SK-N-MC (cell line): ENCODE measurements at regions not wholly inside any gene's neighbourhood (a gene's known extent, or its start where the extent isn't known, plus 50 kb on each side); places are given as distances from the start of the nearest gene placed in this dataset.
"Not testable (repeated sequence)": the region's sequence is repeated elsewhere in the genome, so short reads cannot be mapped to it uniquely, and the experiment has no call there.

Source experiments
- DNase-seq: peaks from one replicate; pipeline ENCODE4 v3.0.0-alpha.2; 2011; ENCODE audit warnings: low read depth, low spot score
- H3K27ac ChIP-seq: fragments of 200-600 bp; sonication (generic); 2 replicates; pipeline ENCODE4 v1.5.1; 2016; ENCODE audit warnings: mixed run types
- H3K36me3 ChIP-seq: fragments of 200-600 bp; sonication (generic); 2 replicates; pipeline ENCODE4 v1.6.1; 2017; ENCODE audit warnings: antibody characterized with exemption, low read length, mixed read lengths; ENCODE audit not compliant: insufficient read depth
- H3K4me3 ChIP-seq: fragments of 200-600 bp; sonication (generic); 2 replicates; pipeline ENCODE4 v1.5.1; 2016
- H3K9ac ChIP-seq: fragments of 200-600 bp; sonication (generic); 2 replicates; pipeline ENCODE4 v1.8.0; 2017; ENCODE audit warnings: mixed run types, mixed read lengths; ENCODE audit not compliant: insufficient read length
- H3K9me3 ChIP-seq: fragments of 200-600 bp; sonication (generic); 2 replicates; pipeline ENCODE4 v1.6.1; 2017; ENCODE audit warnings: low read depth, mild to moderate bottlenecking, antibody characterized with exemption, low read length, moderate library complexity, mixed read lengths
- EZH2 ChIP-seq: fragments of 200-600 bp; sonication (generic); IDR thresholded peaks from one replicate; pipeline ENCODE4 v1.6.1; 2017; ENCODE audit warnings: antibody characterized with exemption
- FOXP2 ChIP-seq: optimal IDR thresholded peaks from 2 replicates; pipeline ENCODE3; 2011; ENCODE audit warnings: mild to moderate bottlenecking, moderate library complexity; ENCODE audit not compliant: insufficient read depth; ENCODE audit errors: extremely low read length, control extremely low read depth
- POLR2AphosphoS5 ChIP-seq: IDR thresholded peaks from 2 replicates; pipeline ENCODE4 v1.6.1; 2012; ENCODE audit warnings: mild to moderate bottlenecking, low read depth, low read length, borderline replicate concordance

GRCh38 chr16:27634779-27635178, 84.8 kb downstream of the KATNIP start:
- H3K4me3 ChIP-seq: no peak overlapping the region
- no peak overlapping the region for H3K9ac ChIP-seq
- TF ChIP-seq EZH2 (no peak), FOXP2 (no peak)
- H3K36me3 ChIP-seq: no peaks in the 10 kb centered on the region
- no peak overlapping the region for H3K27ac ChIP-seq
- no peaks in the 10 kb centered on the region for H3K9me3 ChIP-seq
- DNase-seq: no peak

- H3K36me3 ChIP-seq: no peaks in the 10 kb centered on the region
- H3K9ac ChIP-seq: no peak overlapping the region
- H3K27ac ChIP-seq: no peak overlapping the region
- H3K4me3 ChIP-seq: no peak overlapping the region
- DNase-seq: no peak
- no peaks in the 10 kb centered on the region for H3K9me3 ChIP-seq
- TF ChIP-seq FOXP2: no peak
- no peak for TF ChIP-seq POLR2AphosphoS5
- no peak for TF ChIP-seq EZH2
Measured at GRCh38 chr16:27636453-27637240, 86.7 kb downstream of the KATNIP start.

- no peak overlapping the region for H3K4me3 ChIP-seq
- no peak for DNase-seq
- H3K36me3 ChIP-seq: no peaks in the 10 kb centered on the region
- H3K9me3 ChIP-seq: no peaks in the 10 kb centered on the region
- no peak overlapping the region for H3K27ac ChIP-seq
- H3K9ac ChIP-seq: no peak overlapping the region
- TF ChIP-seq FOXP2: no peak
- no peak for TF ChIP-seq POLR2AphosphoS5
- TF ChIP-seq EZH2: no peak
Measured at GRCh38 chr16:27638833-27639560, 89.1 kb downstream of the KATNIP start.

GRCh38 chr16:27639561-27640276, 89.8 kb downstream of the KATNIP start:
- H3K4me3 ChIP-seq: no peak overlapping the region
- H3K9ac ChIP-seq: no peak overlapping the region
- no peaks in the 10 kb centered on the region for H3K9me3 ChIP-seq
- no peaks in the 10 kb centered on the region for H3K36me3 ChIP-seq
- DNase-seq: no peak
- no peak overlapping the region for H3K27ac ChIP-seq
- no peak for TF ChIP-seq POLR2AphosphoS5
- no peak for TF ChIP-seq FOXP2
- TF ChIP-seq EZH2: no peak

GRCh38 chr16:27640277-27640600, 90.3 kb downstream of the KATNIP start:
- no peaks in the 10 kb centered on the region for H3K36me3 ChIP-seq
- no peak overlapping the region for H3K27ac ChIP-seq
- DNase-seq: no peak
- no peaks in the 10 kb centered on the region for H3K9me3 ChIP-seq
- TF ChIP-seq EZH2 (no peak), POLR2AphosphoS5 (no peak), FOXP2 (no peak)
- no peak overlapping the region for H3K9ac ChIP-seq
- H3K4me3 ChIP-seq: no peak overlapping the region

GRCh38 chr16:27641260-27641659, 91.3 kb downstream of the KATNIP start:
- TF ChIP-seq FOXP2 (no peak), POLR2AphosphoS5 (no peak), EZH2 (no peak)
- no peak overlapping the region for H3K27ac ChIP-seq
- H3K9ac ChIP-seq: no peak overlapping the region
- no peak overlapping the region for H3K4me3 ChIP-seq
- DNase-seq: no peak
- H3K9me3 ChIP-seq: no peaks in the 10 kb centered on the region
- no peaks in the 10 kb centered on the region for H3K36me3 ChIP-seq

- not testable (repeated sequence) for H3K27ac ChIP-seq, H3K4me3 ChIP-seq, H3K9ac ChIP-seq, H3K36me3 ChIP-seq, DNase-seq, H3K9me3 ChIP-seq
Measured at GRCh38 chr16:27641734-27642415, 91.9 kb downstream of the KATNIP start.

GRCh38 chr16:27642756-27643155, 92.8 kb downstream of the KATNIP start:
- DNase-seq: no peak
- H3K4me3 ChIP-seq: no peak overlapping the region
- no peak overlapping the region for H3K27ac ChIP-seq
- H3K9me3 ChIP-seq: no peaks in the 10 kb centered on the region
- H3K9ac ChIP-seq: no peak overlapping the region
- H3K36me3 ChIP-seq: no peaks in the 10 kb centered on the region
- no peak for TF ChIP-seq FOXP2
- TF ChIP-seq EZH2: no peak
- no peak for TF ChIP-seq POLR2AphosphoS5
